CD4-positive, alpha-beta T cell treated with Interleukin-6 for 4 hours (primary cell): ENCODE measurements at regions not wholly inside any gene's neighbourhood (a gene's known extent, or its start where the extent isn't known, plus 50 kb on each side); places are given as distances from the start of the nearest gene placed in this dataset.
A peak's percentile ranks its signal among the peaks of the same experiment; 100 is the strongest.

Source experiments
- DNase-seq: peaks from one replicate; pipeline ENCODE4 v3.0.0-alpha.2; 2020; ENCODE audit warnings: mixed read lengths

- no peak for DNase-seq
These were observed 144.8 kb downstream of the BACH1 start for GRCh38 chr21:29443411-29444010.

- DNase-seq = no peak
These were observed 150.0 kb downstream of the BACH1 start for GRCh38 chr21:29448766-29449165.

GRCh38 chr21:29449306-29449950, 150.7 kb downstream of the BACH1 start:
- DNase-seq = peak; percentile 10

- DNase-seq = no peak
These were observed 151.3 kb downstream of the BACH1 start for GRCh38 chr21:29450058-29450457.

GRCh38 chr21:29453511-29453910, 154.8 kb downstream of the BACH1 start:
- DNase-seq = no peak

GRCh38 chr21:29454179-29454578, 155.5 kb downstream of the BACH1 start:
- DNase-seq = no peak

GRCh38 chr21:29462479-29462878, 163.8 kb downstream of the BACH1 start:
- no peak for DNase-seq

GRCh38 chr21:29465546-29465945, 166.8 kb downstream of the BACH1 start:
- no peak for DNase-seq

- no peak for DNase-seq
These were observed 167.8 kb downstream of the BACH1 start for GRCh38 chr21:29466532-29466931.

GRCh38 chr21:29470397-29470796, 171.7 kb downstream of the BACH1 start:
- no peak for DNase-seq

GRCh38 chr21:29473808-29474207, 175.1 kb downstream of the BACH1 start:
- no peak for DNase-seq

- DNase-seq = no peak
These were observed 176.6 kb downstream of the BACH1 start for GRCh38 chr21:29475329-29475728.

GRCh38 chr21:29477347-29477746, 178.6 kb downstream of the BACH1 start:
- DNase-seq = no peak

GRCh38 chr21:29477941-29478340, 179.2 kb downstream of the BACH1 start:
- no peak for DNase-seq

GRCh38 chr21:29481081-29481480, 182.4 kb downstream of the BACH1 start:
- no peak for DNase-seq

GRCh38 chr21:29481641-29482040, 182.9 kb downstream of the BACH1 start:
- DNase-seq = no peak

GRCh38 chr21:29486306-29486807, 187.6 kb downstream of the BACH1 start:
- no peak for DNase-seq
